ENCODE measurements at regions not wholly inside any gene's neighbourhood (a gene's known extent, or its start where the extent isn't known, plus 50 kb on each side); places are given as distances from the start of the nearest gene placed in this dataset.

GRCh38 chr15:88707771-88708654 is 69.2 kb downstream of the ISG20 start:
- DNase-seq (ENCODE audit: low spot score) = no peak

- no peak for DNase-seq (ENCODE audit: low spot score)
These were observed 69.8 kb downstream of the ISG20 start for GRCh38 chr15:88708655-88709054.

- no peak for DNase-seq (ENCODE audit: low spot score)
These were observed 71.4 kb downstream of the ISG20 start for GRCh38 chr15:88710027-88710715.

- no peak for DNase-seq (ENCODE audit: low spot score)
These were observed 73.0 kb downstream of the ISG20 start for GRCh38 chr15:88711806-88712205.

- DNase-seq (ENCODE audit: low spot score) = no peak
These were observed 76.1 kb downstream of the ISG20 start for GRCh38 chr15:88714782-88715372.

- no peak for DNase-seq (ENCODE audit: low spot score)
These were observed 77.9 kb downstream of the ISG20 start for GRCh38 chr15:88716543-88717381.

- DNase-seq (ENCODE audit: low spot score) = no peak
These were observed 78.7 kb downstream of the ISG20 start for GRCh38 chr15:88717382-88718031.

- DNase-seq (ENCODE audit: low spot score) = no peak
These were observed 79.9 kb downstream of the ISG20 start for GRCh38 chr15:88718731-88719130.

GRCh38 chr15:88719654-88720053 is 80.8 kb downstream of the ISG20 start:
- DNase-seq (ENCODE audit: low spot score) = no peak

GRCh38 chr15:88725305-88726210 is 77.7 kb upstream of the ACAN start:
- no peak for DNase-seq (ENCODE audit: low spot score)

- DNase-seq (ENCODE audit: low spot score) = peak; percentile 45
These were observed 75.8 kb upstream of the ACAN start for GRCh38 chr15:88727439-88727838.

- DNase-seq (ENCODE audit: low spot score) = no peak
These were observed 73.7 kb upstream of the ACAN start for GRCh38 chr15:88729581-88729980.

- no peak for DNase-seq (ENCODE audit: low spot score)
These were observed 72.5 kb upstream of the ACAN start for GRCh38 chr15:88730751-88731150.

GRCh38 chr15:88735212-88735611 is 68.0 kb upstream of the ACAN start:
- no peak for DNase-seq (ENCODE audit: low spot score)

- DNase-seq (ENCODE audit: low spot score) = no peak
These were observed 67.0 kb upstream of the ACAN start for GRCh38 chr15:88736204-88736603.

GRCh38 chr15:88738796-88739195 is 64.4 kb upstream of the ACAN start:
- DNase-seq (ENCODE audit: low spot score) = no peak

GRCh38 chr15:88739541-88739940 is 63.7 kb upstream of the ACAN start:
- no peak for DNase-seq (ENCODE audit: low spot score)

- no peak for DNase-seq (ENCODE audit: low spot score)
These were observed 62.9 kb upstream of the ACAN start for GRCh38 chr15:88740356-88740755.

GRCh38 chr15:88741046-88741445 is 62.2 kb upstream of the ACAN start:
- DNase-seq (ENCODE audit: low spot score) = no peak

- no peak for DNase-seq (ENCODE audit: low spot score)
These were observed 61.6 kb upstream of the ACAN start for GRCh38 chr15:88741671-88742070.

GRCh38 chr15:88742161-88742560 is 61.1 kb upstream of the ACAN start:
- DNase-seq (ENCODE audit: low spot score) = no peak

All from iPS-NIHi11 (cell line).